TTC549 (cell line): ENCODE measurements at regions not wholly inside any gene's neighbourhood (a gene's known extent, or its start where the extent isn't known, plus 50 kb on each side); places are given as distances from the start of the nearest gene placed in this dataset.

Source experiments
- FAIRE-seq: peaks from 2 replicates; lab custom pipeline; 2012; peaks lifted over from hg19 to GRCh38; lab: Jason Lieb, UNC

GRCh38 chr7:25847336-25848070 lies 304.5 kb upstream of the NFE2L3 start:
- FAIRE-seq: no peak

DNA sequence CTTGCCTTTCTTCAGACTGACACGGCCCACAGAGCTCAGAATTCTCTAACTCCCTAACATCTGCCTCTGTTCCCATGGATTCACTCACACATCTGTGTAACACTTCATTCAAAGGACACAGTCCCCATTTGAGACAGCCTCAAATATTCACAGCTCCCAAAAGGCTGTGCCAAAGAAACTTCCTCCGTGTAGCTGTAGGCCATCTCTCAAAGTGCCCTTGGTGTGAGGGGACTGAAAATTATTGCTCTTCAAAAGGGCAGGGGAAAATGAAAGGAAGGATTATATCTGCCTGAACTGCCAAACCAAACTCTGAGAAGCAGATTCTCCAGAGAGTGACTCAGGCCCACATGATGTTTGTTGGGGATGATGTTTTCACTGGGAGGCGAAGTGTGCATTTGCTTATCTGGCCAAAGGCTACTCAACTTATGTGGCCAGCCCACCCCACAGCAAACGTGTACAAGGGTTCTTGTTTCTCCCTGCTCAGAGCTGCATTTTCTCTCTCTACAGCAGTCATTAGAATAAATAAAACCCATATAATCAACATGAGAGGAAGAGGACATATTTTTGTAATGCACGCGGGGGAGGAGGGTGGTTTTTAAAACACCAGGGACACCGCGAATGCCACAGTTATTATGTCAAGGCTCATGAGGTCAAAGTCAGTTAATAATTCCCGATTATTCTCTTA lies 302.4 kb upstream of the NFE2L3 start:
- FAIRE-seq: peak; percentile 96

DNA sequence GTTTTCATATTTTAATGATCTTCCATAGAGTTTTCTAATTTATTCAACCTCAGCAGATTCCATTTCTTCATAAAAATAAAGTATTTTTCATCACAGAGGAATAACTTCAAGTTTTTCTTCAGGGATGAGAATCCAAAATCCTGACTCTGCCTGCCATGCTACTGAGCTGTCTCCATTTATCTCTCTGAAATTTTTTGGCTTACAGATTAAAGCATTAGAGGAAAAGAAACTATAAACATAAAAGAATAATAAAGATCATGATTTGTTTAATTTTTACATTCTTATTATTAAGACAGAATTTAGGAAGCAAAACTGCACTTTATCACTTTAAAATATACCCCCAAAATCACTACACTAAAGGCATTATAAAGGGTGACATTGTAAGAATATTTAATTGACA lies 301.8 kb upstream of the NFE2L3 start:
- no peak for FAIRE-seq

DNA sequence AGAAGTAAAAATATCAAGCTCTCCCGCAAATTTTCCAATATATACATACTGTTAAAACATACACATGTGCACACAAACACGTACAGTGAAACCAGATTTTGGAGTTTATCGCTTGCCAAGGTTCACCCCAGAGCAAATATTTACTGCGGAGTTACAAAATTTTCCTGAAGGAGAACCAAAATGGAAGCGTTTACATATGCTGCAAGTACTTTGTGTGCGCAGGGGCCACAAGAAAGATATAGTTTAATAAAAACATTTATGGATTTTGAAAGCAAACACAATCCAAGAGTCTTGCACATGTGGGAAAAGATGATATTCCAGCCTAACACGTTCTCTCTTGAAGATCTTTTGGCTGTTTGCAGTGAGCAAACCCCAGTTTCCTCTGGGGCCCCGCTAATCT lies 301.3 kb upstream of the NFE2L3 start:
- peak; percentile 3 for FAIRE-seq

GRCh38 chr7:25851332-25852210 lies 300.4 kb upstream of the NFE2L3 start:
- peak; percentile 64 for FAIRE-seq

GRCh38 chr7:25852211-25852938 lies 299.6 kb upstream of the NFE2L3 start:
- FAIRE-seq: no peak

DNA sequence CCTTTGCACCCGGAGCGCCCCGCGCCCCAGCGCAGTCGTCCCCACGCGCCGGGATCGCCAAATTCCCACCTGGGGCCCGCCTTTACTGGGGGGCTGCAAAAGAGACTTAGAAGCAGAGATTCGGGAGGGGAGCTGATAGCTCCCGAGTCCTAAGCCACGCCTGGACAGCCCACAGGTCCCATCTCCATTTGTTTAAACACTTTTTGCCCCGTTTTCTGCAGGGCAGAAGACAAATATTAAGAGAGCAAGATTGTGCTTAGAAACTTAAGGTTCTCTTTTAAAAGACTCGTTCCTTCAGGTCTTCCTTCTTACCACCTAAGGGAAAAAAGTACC lies 299.1 kb upstream of the NFE2L3 start:
- no peak for FAIRE-seq

- no peak for FAIRE-seq
Observed at GRCh38 chr7:25853314-25853713, 298.7 kb upstream of the NFE2L3 start.

DNA sequence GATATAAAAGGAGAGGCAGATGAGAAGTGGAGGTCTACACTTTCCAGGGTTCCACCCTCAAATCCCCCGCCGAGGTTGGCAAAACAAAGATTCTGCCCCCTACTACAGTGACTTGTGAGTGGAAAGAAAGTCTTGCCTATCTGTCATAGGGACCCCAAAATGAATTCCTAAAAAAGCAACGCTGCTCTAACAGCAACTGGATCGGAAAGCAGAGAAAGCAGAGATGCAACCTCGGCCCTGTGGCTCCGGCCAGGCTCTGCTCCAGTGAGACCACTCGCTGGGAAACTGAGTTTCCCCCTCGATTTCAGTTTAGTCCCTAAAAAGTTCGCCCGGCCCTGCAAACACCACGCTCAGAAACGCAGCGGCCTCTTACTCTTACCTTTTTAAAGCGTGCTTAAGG lies 297.9 kb upstream of the NFE2L3 start:
- FAIRE-seq: no peak

DNA sequence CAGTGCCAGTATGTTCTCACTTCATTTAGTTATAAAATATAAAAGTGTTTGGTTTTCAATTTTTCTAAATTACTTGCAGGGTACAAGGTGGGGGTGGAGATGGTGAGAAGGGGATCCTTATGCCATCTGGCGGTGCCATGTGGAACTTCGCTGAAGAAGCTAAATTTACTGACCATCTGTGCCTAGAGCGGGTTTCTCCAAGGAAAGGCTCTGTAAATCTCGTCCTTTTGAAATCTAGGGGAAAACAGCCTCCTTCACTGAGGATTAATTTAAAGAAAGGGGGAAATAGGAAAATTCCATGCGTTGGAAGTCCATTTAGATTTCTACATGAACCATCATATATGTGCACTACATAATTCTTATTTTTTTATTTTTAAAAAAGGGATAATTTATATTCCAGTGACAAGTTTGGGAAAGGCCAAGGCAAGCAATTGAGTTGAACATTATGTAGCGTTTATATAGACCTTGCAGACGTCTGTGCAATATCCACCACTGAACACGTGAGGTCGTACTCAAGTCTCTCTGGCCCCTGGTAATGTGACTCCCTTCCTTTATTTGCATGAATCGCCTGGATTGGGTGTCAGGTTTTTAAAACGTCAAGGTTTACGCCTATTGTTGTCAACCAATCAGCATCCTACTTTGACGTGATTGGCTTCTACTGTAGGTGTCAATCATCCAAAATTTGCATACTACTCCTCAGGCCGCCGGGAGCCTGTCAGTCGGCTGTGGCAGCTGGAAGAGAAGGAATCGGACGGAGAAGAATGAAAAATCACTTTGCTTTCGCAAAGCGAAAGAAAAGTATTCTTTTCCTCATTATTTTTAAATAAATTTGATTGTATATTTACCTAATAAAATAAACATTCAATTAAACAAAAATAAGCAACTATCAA lies 297.1 kb upstream of the NFE2L3 start:
- peak; percentile 95 for FAIRE-seq

DNA sequence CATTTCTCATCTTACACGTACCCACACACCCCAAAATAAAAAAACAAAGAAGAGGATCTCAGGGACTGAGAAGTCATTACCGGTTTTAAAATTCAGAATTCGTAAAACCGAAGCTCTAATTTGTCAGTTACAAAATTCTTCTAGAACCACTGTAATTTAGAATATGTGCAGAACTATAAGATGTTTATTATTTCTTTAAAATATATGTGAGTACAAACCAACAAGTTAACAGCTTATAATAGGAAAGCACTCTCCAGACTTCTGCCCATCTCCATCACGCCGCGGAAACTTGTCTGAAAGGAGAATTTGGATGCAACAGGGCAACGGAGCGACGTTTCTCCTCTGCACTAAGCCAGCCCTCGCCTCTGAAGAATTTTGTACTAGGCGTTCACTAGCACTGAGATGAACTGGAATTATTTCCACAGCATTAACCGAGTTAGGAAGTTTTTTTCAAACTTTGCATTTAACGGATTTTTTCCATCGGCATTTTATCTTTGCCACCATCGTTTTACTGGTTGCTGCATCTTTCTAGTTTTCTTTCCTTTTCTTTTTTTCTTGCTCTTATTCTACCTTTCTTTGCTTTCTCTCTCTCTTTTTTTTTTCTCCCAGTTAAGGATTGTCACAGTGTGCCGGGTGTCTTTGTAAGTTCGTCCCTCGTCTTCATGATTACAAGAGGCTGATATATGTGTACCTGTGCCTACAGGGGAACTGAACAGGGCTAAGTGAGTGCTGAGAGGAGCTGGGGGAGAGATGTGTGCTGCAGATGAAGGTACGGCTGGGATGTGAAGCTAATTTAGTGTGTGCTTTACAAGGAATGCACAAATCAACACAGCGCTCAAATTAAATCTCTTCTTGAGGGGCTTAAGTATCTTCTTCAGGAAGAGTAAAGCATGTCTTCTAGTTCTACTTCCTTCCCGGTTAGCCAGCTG lies 295.9 kb upstream of the NFE2L3 start:
- FAIRE-seq: peak; percentile 28

- FAIRE-seq: no peak
Observed at GRCh38 chr7:25857376-25858067, 294.5 kb upstream of the NFE2L3 start.

- FAIRE-seq: no peak
Observed at GRCh38 chr7:25858200-25858524, 293.8 kb upstream of the NFE2L3 start.

DNA sequence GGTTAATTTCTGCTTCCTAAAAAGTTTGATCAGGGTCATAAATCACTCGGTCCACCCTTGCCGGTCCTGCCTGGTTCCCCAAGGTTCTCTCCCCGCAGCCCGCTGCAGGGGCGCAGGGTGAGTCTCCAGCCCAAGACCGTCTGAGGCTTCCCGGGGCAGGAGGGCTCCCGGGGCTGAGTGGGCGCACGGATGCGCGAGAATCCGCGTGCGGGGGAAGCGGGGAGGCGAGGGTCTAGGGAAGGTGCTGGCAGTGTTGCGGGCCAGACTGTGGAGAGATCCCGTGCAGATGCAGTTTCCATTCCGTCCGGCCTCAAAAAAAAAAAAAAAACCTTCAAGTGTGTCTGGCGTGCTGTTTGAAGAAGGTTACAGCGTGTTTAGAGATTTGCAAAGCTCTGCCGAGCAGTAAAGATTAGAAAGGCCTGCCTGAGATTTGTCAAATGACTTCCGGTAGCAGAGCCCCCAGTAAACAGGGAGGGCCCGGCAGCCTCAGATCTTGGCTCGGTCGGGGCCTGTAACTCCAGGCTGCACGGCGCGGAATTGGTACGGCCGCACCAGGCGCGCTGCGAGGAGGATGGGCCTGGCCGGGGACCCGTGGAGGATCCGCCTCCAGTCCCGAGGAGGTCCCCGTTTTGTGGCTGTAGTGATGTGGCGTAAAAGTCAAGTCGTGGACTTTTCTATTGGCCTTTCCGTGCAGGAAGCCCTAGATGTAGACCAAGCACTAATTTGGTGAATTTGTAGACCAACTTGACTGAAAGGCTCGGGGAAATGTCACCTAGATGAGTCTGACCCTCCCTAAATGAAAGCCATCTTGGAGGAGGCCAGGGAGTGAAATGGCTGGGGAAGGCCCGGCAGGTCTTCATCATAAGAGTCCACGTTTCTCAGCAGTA lies 293.2 kb upstream of the NFE2L3 start:
- FAIRE-seq: no peak

DNA sequence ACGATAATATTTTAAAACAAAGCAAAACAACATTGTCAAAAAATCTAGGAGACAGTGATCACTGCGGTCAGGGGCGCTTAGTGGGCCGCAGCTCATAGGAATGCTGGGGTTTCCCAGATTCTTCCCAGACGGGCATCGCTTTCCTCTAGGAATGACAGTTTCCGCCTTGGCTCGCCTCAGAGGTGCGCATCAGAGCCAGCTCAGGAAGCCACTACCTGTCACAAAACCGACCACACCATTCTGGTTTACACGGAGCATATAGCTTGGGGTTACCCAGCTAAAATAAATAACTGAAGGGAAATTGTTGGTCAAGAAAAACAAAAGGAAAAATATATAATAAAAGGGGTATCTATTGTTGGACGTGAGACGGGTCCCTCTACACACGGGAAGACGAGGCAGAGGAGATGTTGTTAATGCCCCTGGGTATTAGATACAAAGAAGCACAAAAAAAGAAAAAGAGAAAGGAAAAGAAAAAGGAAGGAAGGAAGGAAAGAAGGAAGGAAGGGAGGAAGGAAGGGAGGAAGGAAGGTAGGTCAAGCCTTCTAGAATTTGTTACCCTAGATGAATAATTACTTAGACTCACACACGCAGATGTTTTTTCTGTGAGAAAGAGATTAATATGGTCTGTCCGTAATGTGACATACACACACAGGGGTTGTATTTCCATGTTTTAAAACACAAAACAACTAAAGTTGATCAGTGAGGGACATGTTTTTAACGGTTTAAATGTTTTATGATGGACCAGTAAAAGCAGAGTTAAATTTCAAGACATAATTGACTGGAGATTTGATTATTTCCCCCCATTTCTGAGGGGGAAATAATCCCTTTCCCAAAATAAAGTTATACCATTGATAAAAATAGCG lies 292.4 kb upstream of the NFE2L3 start:
- no peak for FAIRE-seq

- FAIRE-seq: no peak
Observed at GRCh38 chr7:25860275-25861163, 291.5 kb upstream of the NFE2L3 start.

GRCh38 chr7:25861164-25861496 lies 290.9 kb upstream of the NFE2L3 start:
- no peak for FAIRE-seq
